Transverse colon (tissue), 4 donors: ENCODE measurements at regions not wholly inside any gene's neighbourhood (a gene's known extent, or its start where the extent isn't known, plus 50 kb on each side); places are given as distances from the start of the nearest gene placed in this dataset.

Source experiments
- CTCF ChIP-seq, 5 experiments: fragments of 200-600 bp in 3 of 5; fragments of 450-650 bp in 2 of 5; sonication (generic) in 3 of 5; IDR thresholded peaks; 1 replicate in 2 of 5; 2 replicates in 3 of 5; pipeline ENCODE4 v1.5.1; 2016 to 2017; ENCODE audit warnings: antibody characterized with exemption in 5 of 5, inconsistent platforms in 3 of 5, mild to moderate bottlenecking in 2 of 5, moderate library complexity in 1 of 5
- POLR2A ChIP-seq: fragments of 450-650 bp; IDR thresholded peaks from one replicate; pipeline ENCODE4 v1.6.1; 2016; ENCODE audit warnings: antibody characterized with exemption, mild to moderate bottlenecking, moderate library complexity
- POLR2AphosphoS5 ChIP-seq, 3 donors: sonication (generic); formaldehyde crosslinking; IDR thresholded peaks; one replicate each; pipeline ENCODE4 v1.6.1; 2016; ENCODE audit warnings: antibody characterized with exemption in 3 of 3

- TF ChIP-seq POLR2AphosphoS5 (IDR thresholded peaks at IDR 0.05) (no peak), CTCF (IDR thresholded peaks at IDR 0.05) (no peak), POLR2A (no peak)
Measured at GRCh38 chr5:71905834-71906711, 187.0 kb downstream of the CARTPT start.
